Ovary (tissue), 7 donors: ENCODE measurements at regions not wholly inside any gene's neighbourhood (a gene's known extent, or its start where the extent isn't known, plus 50 kb on each side); places are given as distances from the start of the nearest gene placed in this dataset.
"Not testable (repeated sequence)": the region's sequence is repeated elsewhere in the genome, so short reads cannot be mapped to it uniquely, and the experiment has no call there.

ENCODE experiments used
- DNase-seq, 5 donors: peaks; one replicate each; pipeline ENCODE4 v3.0.0-alpha.2; 2019 to 2020
- H3K27ac ChIP-seq, 2 donors: fragments of 200-600 bp; one replicate each; pipeline versions ENCODE4 v1.5.1 to v1.8.0; 2019 to 2022
- H3K27me3 ChIP-seq: fragments of 200-600 bp; one replicate; pipeline ENCODE4 v1.8.0; 2022
- H3K36me3 ChIP-seq: fragments of 200-600 bp; sonication (generic); one replicate; pipeline ENCODE4 v1.5.1; 2019
- H3K4me1 ChIP-seq: one replicate; pipeline ENCODE4 v1.8.1; 2013; ENCODE audit warnings: mild to moderate bottlenecking, moderate library complexity; ENCODE audit not compliant: insufficient read depth
- H3K4me3 ChIP-seq: fragments of 200-600 bp; sonication (generic); one replicate; pipeline ENCODE4 v1.5.1; 2017
- H3K9me3 ChIP-seq, 2 donors: fragments of 200-600 bp in 1 of 2; sonication (generic) in 1 of 2; one replicate each; pipeline versions ENCODE4 v1.5.1 to v1.8.1; 2013 to 2019; ENCODE audit warnings: mild to moderate bottlenecking in 1 of 2, moderate library complexity in 1 of 2
- EP300 ChIP-seq: sonication (generic); formaldehyde crosslinking; IDR thresholded peaks from one replicate; pipeline ENCODE4 v1.6.1; 2017; ENCODE audit warnings: antibody characterized with exemption
- POLR2A ChIP-seq: fragments of 450-650 bp; IDR thresholded peaks from one replicate; pipeline ENCODE4 v1.6.1; 2017; ENCODE audit warnings: antibody characterized with exemption, mild to moderate bottlenecking, moderate library complexity
- WGBS, 3 donors: extraction: QIAGEN DNeasy Blood & Tissue Kit in 1 of 3; methylation state at CpG; one replicate each; pipeline versions ENCODE4 v1.1.5 to v1.1.7; 2013 to 2017; 5-methylcytosine and 5-hydroxymethylcytosine counted together
- intact Hi-C, 4 donors: fragments of 100-400 bp; cut with DNase I; formaldehyde crosslinking; loops; one replicate each; pipeline versions ENCODE4 v1.11.0 to v1.15.1; 2022 to 2023
- TF ChIP-seq, protein P1 (sequence below), 3 donors: fragments of 450-650 bp in 2 of 3; fragments of 200-600 bp in 1 of 3; IDR thresholded peaks; one replicate each; pipeline versions ENCODE4 v1.5.1 to v1.8.0; 2016 to 2022; ENCODE audit warnings: antibody characterized with exemption in 3 of 3, mild to moderate bottlenecking in 1 of 3
- donor health status: DM: no; HTN: no; CAD: no; lungs with moderate emphysema.
- donor health status: DM: no; HTN: no; CAD: no.
- donor health status: Bipolar disorder and iron deficiency.
- donor health status: DM: no; HTN: no; CAD: no.
- donor health status: DM: yes; HTN: yes; CAD: no.

DNA sequence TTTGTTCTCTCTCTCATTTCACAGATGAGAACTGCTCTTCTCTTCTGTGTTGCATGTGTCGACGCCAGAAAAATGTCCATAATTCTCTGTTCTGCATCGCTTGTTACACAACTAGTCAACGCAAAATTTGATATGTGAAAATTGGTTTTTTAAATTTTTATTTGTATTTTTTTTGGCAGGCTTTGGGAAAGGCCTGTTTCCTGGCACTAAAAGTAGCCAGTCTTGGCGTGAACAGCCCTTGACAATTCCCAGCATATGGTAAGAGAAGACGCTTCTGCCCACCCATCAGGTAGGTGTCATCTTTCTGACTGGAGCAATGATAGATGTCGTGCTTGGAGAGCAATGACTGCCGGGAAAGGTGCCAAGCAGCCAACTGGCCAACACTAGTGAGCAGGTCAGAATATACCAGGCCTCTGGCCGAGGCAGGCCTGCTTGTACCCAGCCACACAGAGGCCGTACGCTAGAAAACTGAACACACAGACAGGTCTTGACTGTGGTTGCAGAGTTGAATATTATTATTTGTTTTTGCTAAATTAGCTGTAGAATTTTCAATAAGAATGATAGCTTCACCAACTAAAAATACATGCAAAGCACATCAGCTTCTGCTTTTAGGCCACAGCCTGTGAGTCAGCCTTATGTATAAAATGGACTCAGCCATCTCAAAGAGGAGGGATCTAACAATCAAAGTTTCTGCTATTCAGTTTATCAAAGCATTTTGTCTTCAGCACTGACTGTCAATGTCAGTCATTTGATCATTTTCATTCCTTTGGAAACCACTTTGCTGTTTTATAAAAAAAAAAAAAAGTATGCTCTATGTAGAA lies 837.5 kb downstream of the MCTP2 start:
- H3K4me1 ChIP-seq, result no peaks in the 10 kb centered on the region
- no peak overlapping the region for H3K27ac ChIP-seq
- 76 to 81% (median 78%) methylated on average over 11 of the region's 11 CpGs for WGBS, 3 donors
- H3K4me3 ChIP-seq, result no peak overlapping the region
- no peaks in the 10 kb centered on the region for H3K27me3 ChIP-seq
- no peak for DNase-seq
- intact Hi-C loops, result no loop called here
- TF ChIP-seq, protein P1, sequence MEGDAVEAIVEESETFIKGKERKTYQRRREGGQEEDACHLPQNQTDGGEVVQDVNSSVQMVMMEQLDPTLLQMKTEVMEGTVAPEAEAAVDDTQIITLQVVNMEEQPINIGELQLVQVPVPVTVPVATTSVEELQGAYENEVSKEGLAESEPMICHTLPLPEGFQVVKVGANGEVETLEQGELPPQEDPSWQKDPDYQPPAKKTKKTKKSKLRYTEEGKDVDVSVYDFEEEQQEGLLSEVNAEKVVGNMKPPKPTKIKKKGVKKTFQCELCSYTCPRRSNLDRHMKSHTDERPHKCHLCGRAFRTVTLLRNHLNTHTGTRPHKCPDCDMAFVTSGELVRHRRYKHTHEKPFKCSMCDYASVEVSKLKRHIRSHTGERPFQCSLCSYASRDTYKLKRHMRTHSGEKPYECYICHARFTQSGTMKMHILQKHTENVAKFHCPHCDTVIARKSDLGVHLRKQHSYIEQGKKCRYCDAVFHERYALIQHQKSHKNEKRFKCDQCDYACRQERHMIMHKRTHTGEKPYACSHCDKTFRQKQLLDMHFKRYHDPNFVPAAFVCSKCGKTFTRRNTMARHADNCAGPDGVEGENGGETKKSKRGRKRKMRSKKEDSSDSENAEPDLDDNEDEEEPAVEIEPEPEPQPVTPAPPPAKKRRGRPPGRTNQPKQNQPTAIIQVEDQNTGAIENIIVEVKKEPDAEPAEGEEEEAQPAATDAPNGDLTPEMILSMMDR (IDR thresholded peaks at IDR 0.05), result no peak
- no peak for TF ChIP-seq POLR2A
- TF ChIP-seq EP300, result no peak
- no peaks in the 10 kb centered on the region for H3K9me3 ChIP-seq
- H3K36me3 ChIP-seq, result no peaks in the 10 kb centered on the region

DNA sequence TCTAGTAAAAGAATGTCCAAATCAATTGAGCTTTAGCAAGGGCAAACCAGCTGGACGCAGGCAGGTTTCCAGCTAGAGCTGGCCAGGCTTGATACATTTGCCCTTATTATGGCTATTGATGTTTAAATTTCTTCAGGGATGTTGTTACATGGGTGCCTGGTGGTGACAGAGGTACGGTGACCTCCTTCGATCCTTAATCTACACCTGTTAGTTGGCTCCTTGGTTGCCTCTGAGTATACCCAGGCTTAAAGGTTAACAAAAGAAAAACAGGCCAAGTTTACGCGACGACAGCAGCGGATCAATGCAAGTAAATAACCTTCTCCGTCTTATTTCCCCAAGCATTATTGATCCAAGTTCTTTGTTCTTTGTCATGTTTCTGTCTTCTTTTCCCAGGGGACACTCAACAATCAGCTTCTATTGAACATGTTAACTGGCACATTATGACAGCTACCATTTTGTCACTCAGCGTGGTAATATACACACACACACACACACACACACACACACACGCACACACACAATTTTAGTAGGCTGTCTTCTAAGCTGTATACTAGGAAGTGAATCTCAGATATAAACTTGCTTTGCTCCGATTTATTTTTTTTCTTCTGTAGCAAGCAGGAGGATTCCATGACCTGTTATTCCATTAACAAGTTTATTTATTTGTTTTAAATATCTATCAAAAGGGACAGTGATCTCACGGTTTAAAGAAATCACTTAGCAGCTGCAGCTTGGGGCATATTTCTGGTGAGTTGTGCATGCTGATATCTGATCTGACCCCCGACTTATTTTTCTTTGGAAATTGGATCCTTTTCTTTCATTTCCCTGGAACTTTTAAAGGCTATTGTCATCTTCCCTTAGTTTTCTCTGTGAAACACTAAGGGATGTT lies 844.7 kb downstream of the MCTP2 start:
- H3K36me3 ChIP-seq, result no peaks in the 10 kb centered on the region
- peaks cover 7% of the 10 kb centered on the region for H3K4me1 ChIP-seq
- no peak overlapping the region for H3K4me3 ChIP-seq
- no peak for DNase-seq
- H3K27ac ChIP-seq, result no peak overlapping the region
- intact Hi-C loops, result loop anchor here in 1 of 4 donors (10.0 kb wide), 1 partner anchor 401 kb away; no protein-coding TSS in a partner anchor
- H3K27me3 ChIP-seq, result no peaks in the 10 kb centered on the region
- TF ChIP-seq EP300 (no peak), POLR2A (no peak)
- TF ChIP-seq, protein P1 (IDR thresholded peaks at IDR 0.05), result no peak
- WGBS, 3 donors, result 74 to 91% (median 75%) methylated on average over 13 of the region's 13 CpGs
- no peaks in the 10 kb centered on the region for H3K9me3 ChIP-seq

DNA sequence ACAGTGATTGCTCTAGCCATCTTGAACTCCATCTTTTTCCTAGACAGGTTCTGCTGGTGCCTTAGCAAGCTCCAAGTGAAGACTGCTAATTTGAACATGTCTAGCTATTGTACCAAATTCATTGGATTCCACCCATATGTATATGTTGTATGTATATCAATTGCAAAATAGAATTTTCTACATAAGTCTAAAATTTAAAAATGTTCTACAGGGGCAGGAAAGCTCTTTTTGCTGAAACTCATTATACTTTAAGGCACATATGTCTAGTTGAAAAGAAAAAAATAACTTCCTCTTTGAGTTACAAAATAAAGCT lies 845.3 kb downstream of the MCTP2 start:
- no peaks in the 10 kb centered on the region for H3K27me3 ChIP-seq
- no peak for DNase-seq

DNA sequence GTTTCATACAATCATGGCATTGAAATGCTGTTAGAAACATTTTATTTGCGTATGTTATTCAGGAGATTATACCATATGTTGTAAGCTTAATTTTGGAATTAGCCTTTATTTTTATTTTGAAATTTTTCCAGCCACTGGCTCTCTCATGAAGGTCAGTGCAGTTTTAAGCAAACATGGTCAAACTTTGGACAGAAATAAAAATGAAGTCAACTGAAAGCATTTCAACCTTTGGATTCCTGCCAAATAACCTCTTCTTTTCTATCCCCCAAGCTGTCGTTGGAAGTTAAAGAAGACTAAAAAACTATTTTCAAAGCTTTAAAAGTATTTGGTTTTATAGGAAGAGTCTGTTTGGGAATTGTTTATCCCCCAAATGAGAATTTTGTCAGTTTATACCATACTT lies 846.6 kb downstream of the MCTP2 start:
- Histone ChIP-seq H3K9me3 (no peaks in the 10 kb centered on the region), H3K4me1 (peaks cover 7% of the 10 kb centered on the region), H3K27ac (peak overlapping the region in 1 of 2 donors; percentile 38), H3K36me3 (no peaks in the 10 kb centered on the region), H3K27me3 (no peaks in the 10 kb centered on the region), H3K4me3 (no peak overlapping the region)
- intact Hi-C loops, result loop anchor here in 1 of 4 donors (10.0 kb wide), 1 partner anchor 403 kb away; no protein-coding TSS in a partner anchor
- DNase-seq, result no peak
- no peak for TF ChIP-seq EP300
- no peak for TF ChIP-seq POLR2A
- TF ChIP-seq, protein P1 (IDR thresholded peaks at IDR 0.05), result no peak
- WGBS, 3 donors, result 7 to 9% (median 7%) methylated on average over 2 of the region's 2 CpGs

More for the DNA sequence above, 845.3 kb downstream of the MCTP2 start:
- TF ChIP-seq EP300 (no peak), POLR2A (no peak)
- TF ChIP-seq, protein P1 (IDR thresholded peaks at IDR 0.05), result no peak
- Histone ChIP-seq H3K9me3 (no peaks in the 10 kb centered on the region), H3K4me1 (peaks cover 7% of the 10 kb centered on the region), H3K27ac (no peak overlapping the region), H3K4me3 (no peak overlapping the region), H3K36me3 (no peaks in the 10 kb centered on the region)
- intact Hi-C loops, result loop anchor here in 1 of 4 donors (10.0 kb wide), 1 partner anchor 402 kb away; no protein-coding TSS in a partner anchor

DNA sequence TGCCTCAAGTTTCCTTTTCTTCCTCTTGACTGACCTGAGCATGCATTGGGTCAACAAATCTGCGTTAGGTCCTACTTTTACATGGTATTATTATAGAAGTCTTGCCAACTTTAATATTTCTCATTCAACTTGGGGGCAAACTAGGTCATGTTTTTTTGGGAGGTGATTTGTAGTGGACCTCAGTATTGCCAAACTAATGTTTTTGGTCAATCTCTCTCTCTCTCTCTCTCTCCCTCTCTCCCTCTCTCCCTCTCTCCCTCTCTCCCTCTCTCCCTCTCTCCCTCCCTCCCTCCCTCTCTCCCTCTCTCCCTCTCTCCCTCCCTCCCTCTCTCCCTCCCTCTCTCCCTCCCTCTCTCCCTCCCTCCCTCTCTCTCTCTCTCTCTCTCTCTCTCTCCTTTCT lies 848.9 kb downstream of the MCTP2 start:
- H3K36me3 ChIP-seq, H3K27ac ChIP-seq, H3K27me3 ChIP-seq, intact Hi-C loops, H3K9me3 ChIP-seq, H3K4me1 ChIP-seq, DNase-seq, H3K4me3 ChIP-seq: not testable (repeated sequence)
- 63 to 69% (median 67%) methylated on average over 1 of the region's 1 CpG for WGBS, 3 donors
